ENCODE measurements at regions not wholly inside any gene's neighbourhood (a gene's known extent, or its start where the extent isn't known, plus 50 kb on each side); places are given as distances from the start of the nearest gene placed in this dataset.

DNA sequence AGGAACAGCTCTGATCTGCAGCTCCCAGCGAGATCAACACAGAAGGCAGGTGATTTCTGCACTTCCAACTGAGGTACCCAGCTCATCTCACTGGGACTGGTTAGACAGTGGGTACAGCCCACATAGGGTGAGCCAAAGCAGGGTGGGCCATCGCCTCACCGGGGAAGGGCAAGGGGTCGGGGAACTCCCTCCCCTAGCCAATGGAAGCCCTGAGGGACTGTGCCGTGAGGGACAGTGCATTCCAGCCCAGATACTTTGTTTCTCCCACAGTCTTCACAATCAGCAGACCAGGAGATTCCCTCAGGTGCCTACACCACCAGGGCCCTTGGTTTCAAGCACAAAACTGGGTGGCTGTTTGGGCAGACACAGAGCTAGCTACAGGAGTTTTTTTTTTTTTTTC is 555.9 kb downstream of the BCOR start:
- Histone ChIP-seq H2AK5ac (ENCODE audit: insufficient read length, low read length) (no peak overlapping the region), H3K4me2 (ENCODE audit: insufficient read depth, insufficient read length, low read length) (no peak overlapping the region), H2BK20ac (ENCODE audit: low read depth, low read length, poor library complexity, severe bottlenecking) (no peak overlapping the region), H3K79me2 (ENCODE audit: insufficient read depth, low read length) (no peaks in the 10 kb centered on the region), H3K27ac (ENCODE audit: insufficient read length, low read depth, low read length) (no peak overlapping the region), H4K91ac (ENCODE audit: insufficient read length, low read depth, low read length) (no peak overlapping the region), H2BK120ac (ENCODE audit: low read depth, low read length, poor library complexity, severe bottlenecking) (no peak overlapping the region), H3K9ac (ENCODE audit: extremely low read depth, insufficient read length, low read length) (no peak overlapping the region), H2AFZ (ENCODE audit: low read length) (no peak overlapping the region), H3K56ac (ENCODE audit: insufficient read length, low read depth, low read length) (no peak overlapping the region), H3K4ac (ENCODE audit: low read depth, low read length) (no peak overlapping the region), H3K27me3 (ENCODE audit: insufficient read depth, low read length) (no peaks in the 10 kb centered on the region), H3K9me3 (ENCODE audit: control insufficient read depth, low read depth, low read length) (no peaks in the 10 kb centered on the region), H2BK12ac (ENCODE audit: insufficient read length, low read depth, low read length) (no peak overlapping the region), H3T11ph (ENCODE audit: low read length) (no peak overlapping the region), H4K5ac (ENCODE audit: insufficient read length, low read depth, low read length) (no peak overlapping the region), H2BK15ac (ENCODE audit: low read depth, low read length) (no peak overlapping the region), H4K8ac (replicated peaks; ENCODE audit: insufficient read length, low read depth, low read length) (no peak overlapping the region), H3K23me2 (ENCODE audit: insufficient read length, low read depth, low read length, poor library complexity, severe bottlenecking) (no peaks in the 10 kb centered on the region), H3K14ac (ENCODE audit: insufficient read depth, low read length) (no peak overlapping the region), H3K18ac (ENCODE audit: insufficient read length, low read depth, low read length) (no peak overlapping the region), H3K4me1 (ENCODE audit: insufficient read depth, low read length) (no peaks in the 10 kb centered on the region), H3K23ac (ENCODE audit: insufficient read length, low read depth, low read length) (no peak overlapping the region), H4K20me1 (ENCODE audit: control insufficient read depth, insufficient read depth, insufficient read length) (no peaks in the 10 kb centered on the region), H2BK5ac (ENCODE audit: insufficient read length, low read length) (no peak overlapping the region), H3K79me1 (ENCODE audit: insufficient read depth, low read depth, low read length, poor library complexity, severe bottlenecking) (no peaks in the 10 kb centered on the region)
- peaks cover 9% of the 10 kb centered on the region for H3K27me3 Mint-ChIP-seq (ENCODE audit: low read depth)
- H3K27ac Mint-ChIP-seq = no peak overlapping the region
- peaks cover 62 to 82% of the 10 kb centered on the region in 2 experiments for H3K9me3 Mint-ChIP-seq
- no CpG with 5 or more reads among the region's 5 CpGs for WGBS (ENCODE audit: extremely low coverage, insufficient read length, low lambda C conversion rate)
- no peak for DNase-seq
- no peaks in the 10 kb centered on the region for H3K4me1 Mint-ChIP-seq
- H3K36me3 Mint-ChIP-seq (ENCODE audit: insufficient read depth in 1 of 3, low read depth in 3 of 3) = peaks cover 13 to 20% (median 17%) of the 10 kb centered on the region in 3 experiments
- H3K4me3 Mint-ChIP-seq = no peak overlapping the region
- TF ChIP-seq, protein P1, sequence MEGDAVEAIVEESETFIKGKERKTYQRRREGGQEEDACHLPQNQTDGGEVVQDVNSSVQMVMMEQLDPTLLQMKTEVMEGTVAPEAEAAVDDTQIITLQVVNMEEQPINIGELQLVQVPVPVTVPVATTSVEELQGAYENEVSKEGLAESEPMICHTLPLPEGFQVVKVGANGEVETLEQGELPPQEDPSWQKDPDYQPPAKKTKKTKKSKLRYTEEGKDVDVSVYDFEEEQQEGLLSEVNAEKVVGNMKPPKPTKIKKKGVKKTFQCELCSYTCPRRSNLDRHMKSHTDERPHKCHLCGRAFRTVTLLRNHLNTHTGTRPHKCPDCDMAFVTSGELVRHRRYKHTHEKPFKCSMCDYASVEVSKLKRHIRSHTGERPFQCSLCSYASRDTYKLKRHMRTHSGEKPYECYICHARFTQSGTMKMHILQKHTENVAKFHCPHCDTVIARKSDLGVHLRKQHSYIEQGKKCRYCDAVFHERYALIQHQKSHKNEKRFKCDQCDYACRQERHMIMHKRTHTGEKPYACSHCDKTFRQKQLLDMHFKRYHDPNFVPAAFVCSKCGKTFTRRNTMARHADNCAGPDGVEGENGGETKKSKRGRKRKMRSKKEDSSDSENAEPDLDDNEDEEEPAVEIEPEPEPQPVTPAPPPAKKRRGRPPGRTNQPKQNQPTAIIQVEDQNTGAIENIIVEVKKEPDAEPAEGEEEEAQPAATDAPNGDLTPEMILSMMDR (conservative IDR thresholded peaks at IDR 0.05) = no peak

Data from H9 (cell line).